ENCODE measurements at regions not wholly inside any gene's neighbourhood (a gene's known extent, or its start where the extent isn't known, plus 50 kb on each side); places are given as distances from the start of the nearest gene placed in this dataset.

DNA sequence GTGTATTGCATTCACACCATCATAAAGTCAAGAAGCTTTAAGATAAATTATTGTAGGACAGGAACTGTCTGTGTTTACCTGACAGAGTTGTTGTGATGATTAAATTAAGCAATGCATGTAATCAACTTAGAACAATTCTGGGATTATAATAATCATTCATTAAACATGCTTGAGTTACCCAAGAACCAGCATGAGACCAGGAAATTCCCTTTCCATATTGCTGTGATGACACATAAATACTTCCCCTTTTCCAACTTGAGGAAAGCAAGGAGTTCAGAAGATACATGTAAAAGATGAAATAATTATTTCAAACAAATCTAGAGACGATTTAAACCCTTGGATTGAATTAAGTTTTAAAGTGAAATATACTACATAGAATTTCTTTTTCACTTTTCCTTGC lies 404.4 kb downstream of the GJA1 start (continued):
- TF ChIP-seq HOXB13 (CRISPR knock-in tag; IDR thresholded peaks at IDR 0.05; ENCODE audit: low read depth) (no peak), BHLHE40 (IDR thresholded peaks at IDR 0.05; ENCODE audit: low read depth, low read length) (no peak), NFE2L2 (conservative IDR thresholded peaks at IDR 0.05; ENCODE audit: low read length) (no peak), TP53 (CRISPR knock-in tag; IDR thresholded peaks at IDR 0.05) (no peak), MAFK (IDR thresholded peaks at IDR 0.05; ENCODE audit: partially characterized antibody) (no peak), CHD4 (IDR thresholded peaks at IDR 0.05; ENCODE audit: borderline replicate concordance) (no peak)

DNA sequence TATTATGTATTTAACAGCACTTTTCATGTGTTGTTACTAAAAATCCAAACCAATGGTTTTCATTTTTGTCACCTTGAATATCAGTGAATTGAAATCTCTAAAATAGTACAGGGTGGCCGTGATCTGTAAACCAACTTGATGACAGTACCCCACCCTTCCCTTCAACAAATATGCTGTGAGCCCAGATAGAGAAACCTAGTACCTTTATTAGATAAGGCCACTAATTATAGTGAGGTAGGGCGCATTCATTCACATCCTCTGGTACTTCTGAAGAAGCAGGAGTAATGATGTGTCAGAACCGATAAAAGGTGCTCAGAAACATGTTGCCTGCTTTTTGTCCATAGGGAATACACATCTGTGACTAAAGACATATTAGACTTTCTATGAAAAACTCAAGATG lies 409.5 kb downstream of the GJA1 start:
- no peak for ATAC-seq
- no peak overlapping the region for H3K4me2 ChIP-seq
- no peak for FAIRE-seq
- no peak overlapping the region for H3K4me3 ChIP-seq
- DNase-seq (ENCODE audit: low read depth in 1 of 2, low spot score in 1 of 2) = no peak
- TF ChIP-seq, protein P1, sequence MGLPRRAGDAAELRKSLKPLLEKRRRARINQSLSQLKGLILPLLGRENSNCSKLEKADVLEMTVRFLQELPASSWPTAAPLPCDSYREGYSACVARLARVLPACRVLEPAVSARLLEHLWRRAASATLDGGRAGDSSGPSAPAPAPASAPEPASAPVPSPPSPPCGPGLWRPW (IDR thresholded peaks at IDR 0.05) = no peak
- TF ChIP-seq GATA3 (IDR thresholded peaks at IDR 0.05; ENCODE audit: borderline replicate concordance) = no peak
- TF ChIP-seq MAFK (IDR thresholded peaks at IDR 0.05; ENCODE audit: partially characterized antibody) = no peak
- TF ChIP-seq CHD4 (IDR thresholded peaks at IDR 0.05; ENCODE audit: borderline replicate concordance) = no peak
- TF ChIP-seq CBX2 (IDR thresholded peaks at IDR 0.05; ENCODE audit: borderline replicate concordance, low read depth) = no peak
- TF ChIP-seq, protein P2, sequence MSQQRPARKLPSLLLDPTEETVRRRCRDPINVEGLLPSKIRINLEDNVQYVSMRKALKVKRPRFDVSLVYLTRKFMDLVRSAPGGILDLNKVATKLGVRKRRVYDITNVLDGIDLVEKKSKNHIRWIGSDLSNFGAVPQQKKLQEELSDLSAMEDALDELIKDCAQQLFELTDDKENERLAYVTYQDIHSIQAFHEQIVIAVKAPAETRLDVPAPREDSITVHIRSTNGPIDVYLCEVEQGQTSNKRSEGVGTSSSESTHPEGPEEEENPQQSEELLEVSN (IDR thresholded peaks at IDR 0.05; ENCODE audit: borderline replicate concordance, low read depth) = no peak
- no peak for TF ChIP-seq ZFP36 (IDR thresholded peaks at IDR 0.05; ENCODE audit: borderline replicate concordance, partially characterized antibody)
- no peak for TF ChIP-seq POLR2A (IDR thresholded peaks at IDR 0.05; ENCODE audit: low read length)
- no peak for TF ChIP-seq FOSL2 (IDR thresholded peaks at IDR 0.05)
- TF ChIP-seq FOSL2 (CRISPR knock-in tag; IDR thresholded peaks at IDR 0.05) = no peak
- TF ChIP-seq CEBPB (IDR thresholded peaks at IDR 0.05) = no peak
- TF ChIP-seq, protein P3, sequence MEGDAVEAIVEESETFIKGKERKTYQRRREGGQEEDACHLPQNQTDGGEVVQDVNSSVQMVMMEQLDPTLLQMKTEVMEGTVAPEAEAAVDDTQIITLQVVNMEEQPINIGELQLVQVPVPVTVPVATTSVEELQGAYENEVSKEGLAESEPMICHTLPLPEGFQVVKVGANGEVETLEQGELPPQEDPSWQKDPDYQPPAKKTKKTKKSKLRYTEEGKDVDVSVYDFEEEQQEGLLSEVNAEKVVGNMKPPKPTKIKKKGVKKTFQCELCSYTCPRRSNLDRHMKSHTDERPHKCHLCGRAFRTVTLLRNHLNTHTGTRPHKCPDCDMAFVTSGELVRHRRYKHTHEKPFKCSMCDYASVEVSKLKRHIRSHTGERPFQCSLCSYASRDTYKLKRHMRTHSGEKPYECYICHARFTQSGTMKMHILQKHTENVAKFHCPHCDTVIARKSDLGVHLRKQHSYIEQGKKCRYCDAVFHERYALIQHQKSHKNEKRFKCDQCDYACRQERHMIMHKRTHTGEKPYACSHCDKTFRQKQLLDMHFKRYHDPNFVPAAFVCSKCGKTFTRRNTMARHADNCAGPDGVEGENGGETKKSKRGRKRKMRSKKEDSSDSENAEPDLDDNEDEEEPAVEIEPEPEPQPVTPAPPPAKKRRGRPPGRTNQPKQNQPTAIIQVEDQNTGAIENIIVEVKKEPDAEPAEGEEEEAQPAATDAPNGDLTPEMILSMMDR (IDR thresholded peaks at IDR 0.05) = no peak
- no peak for TF ChIP-seq RAD21 (conservative IDR thresholded peaks at IDR 0.05 in 1 of 2, IDR thresholded peaks at IDR 0.05 in 1 of 2)
- TF ChIP-seq FOXS1 (CRISPR knock-in tag; IDR thresholded peaks at IDR 0.05) = no peak
- TF ChIP-seq TFCP2L1 (CRISPR knock-in tag; IDR thresholded peaks at IDR 0.05) = no peak
- TF ChIP-seq ZNF302 (CRISPR knock-in tag; IDR thresholded peaks at IDR 0.05) = no peak
- TF ChIP-seq POLR2AphosphoS2 (conservative IDR thresholded peaks at IDR 0.05; ENCODE audit: low read length) = no peak
- TF ChIP-seq, protein P4, sequence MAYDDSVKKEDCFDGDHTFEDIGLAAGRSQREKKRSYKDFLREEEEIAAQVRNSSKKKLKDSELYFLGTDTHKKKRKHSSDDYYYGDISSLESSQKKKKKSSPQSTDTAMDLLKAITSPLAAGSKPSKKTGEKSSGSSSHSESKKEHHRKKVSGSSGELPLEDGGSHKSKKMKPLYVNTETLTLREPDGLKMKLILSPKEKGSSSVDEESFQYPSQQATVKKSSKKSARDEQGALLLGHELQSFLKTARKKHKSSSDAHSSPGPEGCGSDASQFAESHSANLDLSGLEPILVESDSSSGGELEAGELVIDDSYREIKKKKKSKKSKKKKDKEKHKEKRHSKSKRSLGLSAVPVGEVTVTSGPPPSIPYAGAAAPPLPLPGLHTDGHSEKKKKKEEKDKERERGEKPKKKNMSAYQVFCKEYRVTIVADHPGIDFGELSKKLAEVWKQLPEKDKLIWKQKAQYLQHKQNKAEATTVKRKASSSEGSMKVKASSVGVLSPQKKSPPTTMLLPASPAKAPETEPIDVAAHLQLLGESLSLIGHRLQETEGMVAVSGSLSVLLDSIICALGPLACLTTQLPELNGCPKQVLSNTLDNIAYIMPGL (CRISPR knock-in tag; IDR thresholded peaks at IDR 0.05; ENCODE audit: borderline replicate concordance) = no peak
- TF ChIP-seq ESRRA (IDR thresholded peaks at IDR 0.05; ENCODE audit: borderline replicate concordance, low read length) = no peak
- TF ChIP-seq SREBF2 (IDR thresholded peaks at IDR 0.05) = no peak
- ChIA-PET POLR2A (no interaction called here), CTCF (no interaction called here)
- 100% methylated on average over 3 of the region's 3 CpGs for WGBS (ENCODE audit: missing lambda C conversion rate)
- peaks cover 7% of the 10 kb centered on the region; the same call in 1 of the 3 replicates for H3K4me1 ChIP-seq
- H3K9me3 ChIP-seq = no peaks in the 10 kb centered on the region
- H3K27ac ChIP-seq = no peak overlapping the region

All from A549 (cell line).